EH (cell line): ENCODE measurements at regions not wholly inside any gene's neighbourhood (a gene's known extent, or its start where the extent isn't known, plus 50 kb on each side); places are given as distances from the start of the nearest gene placed in this dataset.

Experiments
- DNase-seq: peaks from one replicate; pipeline ENCODE4 v3.0.0-alpha.2; 2015; ENCODE audit warnings: low read depth

GRCh38 chr15:101551696-101552591 lies 62.4 kb upstream of the PCSK6 start:
- no peak for DNase-seq

DNA sequence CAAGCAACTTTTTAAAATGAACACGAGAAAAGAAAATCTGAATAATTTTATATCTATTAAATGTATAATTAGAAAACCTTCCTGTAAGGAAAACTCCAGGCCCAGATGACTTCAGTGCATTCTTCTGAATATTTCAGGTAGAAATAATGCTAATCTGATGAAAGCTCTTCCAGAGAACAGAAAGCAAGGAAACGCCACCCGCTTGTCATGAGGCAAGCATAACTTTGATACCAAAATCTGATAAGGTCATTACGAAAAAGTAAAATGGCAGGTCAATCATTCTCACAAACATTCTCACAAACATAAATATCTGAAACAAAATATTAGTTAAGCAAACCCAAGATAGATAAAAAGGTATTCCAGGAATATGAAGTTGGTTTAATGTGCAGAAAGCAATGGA lies 60.6 kb upstream of the PCSK6 start:
- DNase-seq = no peak

DNA sequence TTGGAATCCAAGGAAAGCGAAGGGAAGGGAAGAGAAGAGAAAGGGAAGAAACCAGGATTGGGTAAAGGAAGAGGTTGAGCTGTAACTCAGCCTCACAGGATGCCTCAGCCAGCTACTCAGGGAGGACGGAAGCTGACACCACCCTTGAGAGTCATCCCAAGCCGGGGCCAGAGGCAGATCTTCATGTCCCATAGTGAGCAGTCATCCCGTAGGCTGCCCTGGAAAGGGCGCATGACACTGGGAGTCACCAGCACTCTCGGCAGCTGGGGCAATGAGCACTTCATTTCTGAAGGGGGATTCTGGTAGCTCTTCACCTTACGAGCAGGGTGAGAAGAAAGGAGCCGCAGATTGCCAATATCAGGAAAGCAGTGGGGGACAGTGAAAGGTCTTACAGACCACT lies 60.1 kb upstream of the PCSK6 start:
- DNase-seq = no peak

- no peak for DNase-seq
Measured at GRCh38 chr15:101547737-101548136, 58.2 kb upstream of the PCSK6 start.

GRCh38 chr15:101545548-101546505 lies 56.3 kb upstream of the PCSK6 start:
- DNase-seq = no peak

GRCh38 chr15:101544613-101544945 lies 55.1 kb upstream of the PCSK6 start:
- DNase-seq = no peak

DNA sequence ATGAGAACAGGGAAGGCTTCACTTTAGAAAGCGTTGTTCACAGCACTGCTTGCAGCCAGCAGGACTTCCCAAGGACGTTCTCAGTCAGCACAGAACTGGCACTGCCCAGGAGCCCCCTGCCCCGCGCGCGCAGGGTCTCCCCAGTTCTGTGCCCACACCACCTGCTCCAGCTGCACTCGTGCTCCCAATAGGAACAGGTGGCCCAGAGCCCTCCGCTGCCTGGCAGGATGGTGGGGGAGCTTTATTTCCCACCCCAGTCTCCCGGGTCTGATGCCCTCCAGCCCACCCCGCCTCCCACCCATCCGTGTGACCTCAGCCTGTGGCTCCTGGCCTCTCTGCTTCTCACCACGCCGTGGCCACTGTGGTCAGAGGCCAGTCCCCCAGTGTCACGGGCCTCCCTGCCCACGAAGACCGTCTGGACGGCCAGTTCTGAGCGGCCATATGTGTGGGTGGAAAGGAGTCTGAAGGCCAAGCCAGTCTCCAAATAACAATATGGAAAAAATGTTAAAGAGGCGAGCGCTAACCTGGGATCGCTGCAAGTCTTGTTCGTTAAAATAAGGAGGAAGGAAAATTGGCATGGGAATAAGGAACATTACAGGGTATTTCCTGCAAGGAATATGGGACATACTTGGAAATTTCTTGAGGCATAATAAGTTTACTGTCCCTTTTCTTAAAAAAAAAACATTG lies 54.6 kb upstream of the PCSK6 start:
- no peak for DNase-seq

- DNase-seq = no peak
Measured at GRCh38 chr15:101543431-101543830, 53.9 kb upstream of the PCSK6 start.

DNA sequence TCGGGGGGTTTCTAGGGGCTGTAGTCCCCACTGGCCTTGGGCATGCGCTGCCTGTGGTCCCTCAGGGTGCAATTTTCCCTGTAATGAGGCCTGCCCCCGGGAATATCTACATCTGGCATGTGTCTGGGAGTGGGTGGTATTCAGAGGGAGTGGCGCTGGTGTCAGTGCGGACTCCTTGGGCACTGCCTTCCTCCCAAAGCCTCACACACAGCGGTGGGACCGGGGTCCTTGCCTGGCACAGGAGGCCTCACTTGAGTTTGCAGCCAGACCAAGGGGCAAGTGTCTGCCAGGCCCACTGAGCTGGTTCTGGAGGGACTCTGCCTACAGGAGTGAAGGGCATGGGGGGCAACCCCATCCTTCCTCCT lies 53.5 kb upstream of the PCSK6 start:
- DNase-seq = no peak

DNA sequence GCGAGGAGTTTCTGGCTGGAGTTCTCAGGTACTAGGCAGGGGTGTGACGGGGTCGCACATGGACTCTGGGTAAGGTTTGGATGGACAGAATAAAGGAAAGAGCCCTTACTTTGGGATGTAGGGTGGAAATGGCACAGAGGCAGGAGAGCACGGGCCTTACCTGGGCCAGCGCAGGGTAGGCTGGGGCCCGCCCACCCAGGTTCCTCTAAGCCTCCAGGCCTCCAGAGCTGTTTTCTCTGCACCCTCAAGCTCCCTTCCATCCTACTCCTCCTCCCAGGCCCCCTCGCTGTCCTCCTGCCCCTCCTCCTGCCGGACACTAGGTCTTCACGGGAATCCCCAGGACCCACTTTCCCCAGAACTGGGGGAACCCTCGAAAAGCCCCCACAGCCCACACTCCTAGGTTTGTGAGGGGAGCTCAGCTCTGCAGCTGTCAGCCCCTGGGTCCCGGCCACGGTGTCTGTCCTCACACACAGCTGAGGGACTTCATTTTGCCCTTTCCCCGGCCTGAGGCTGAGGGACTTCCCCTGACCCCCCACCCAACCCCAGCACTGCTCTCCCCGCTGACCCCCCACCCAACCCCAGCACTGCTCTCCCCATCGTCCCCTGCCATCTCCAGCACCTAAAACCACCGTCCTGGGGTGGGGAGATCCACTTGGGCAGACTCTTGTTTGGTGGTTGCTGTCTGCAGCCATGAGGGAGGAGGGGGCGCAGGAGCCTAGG lies 53.0 kb upstream of the PCSK6 start:
- DNase-seq = no peak

DNA sequence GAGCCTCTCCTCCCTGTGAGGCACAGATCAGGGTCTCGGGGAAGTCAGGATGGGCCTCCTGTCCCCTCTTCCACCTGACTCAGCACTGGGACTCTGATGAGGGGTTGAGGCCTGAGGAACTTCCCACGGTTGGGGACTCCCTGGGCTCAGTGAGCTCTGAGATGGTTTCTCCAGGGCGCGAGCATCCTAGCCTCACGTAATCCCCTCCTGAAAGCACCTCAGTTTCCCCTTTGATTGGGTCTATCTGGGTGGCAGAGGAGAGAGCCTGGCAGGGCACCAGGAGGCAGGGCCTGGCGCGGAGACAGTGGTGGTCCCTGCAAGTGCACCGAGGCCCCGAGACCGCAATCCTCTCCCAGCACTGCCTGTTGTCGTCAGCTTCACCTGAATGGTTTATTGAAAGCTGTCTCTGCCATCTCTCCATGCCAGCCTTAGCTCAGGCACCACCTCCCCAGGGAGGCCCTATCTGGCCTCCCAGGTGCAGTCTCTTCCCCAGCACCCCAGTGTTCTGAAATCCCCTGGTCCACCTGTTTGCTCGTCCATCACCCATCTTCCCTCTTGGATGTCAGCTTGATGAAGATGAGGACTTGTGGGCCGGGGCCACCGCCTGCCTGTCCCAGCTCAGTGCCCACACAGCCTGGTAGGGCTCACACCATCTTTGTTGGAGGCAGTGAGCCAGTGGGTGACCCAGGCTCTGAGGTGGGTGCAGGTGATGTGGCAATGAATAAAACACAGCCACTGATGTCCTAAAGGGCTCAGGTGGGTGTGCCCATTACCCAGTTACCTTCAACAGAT lies 52.2 kb upstream of the PCSK6 start:
- DNase-seq = no peak

DNA sequence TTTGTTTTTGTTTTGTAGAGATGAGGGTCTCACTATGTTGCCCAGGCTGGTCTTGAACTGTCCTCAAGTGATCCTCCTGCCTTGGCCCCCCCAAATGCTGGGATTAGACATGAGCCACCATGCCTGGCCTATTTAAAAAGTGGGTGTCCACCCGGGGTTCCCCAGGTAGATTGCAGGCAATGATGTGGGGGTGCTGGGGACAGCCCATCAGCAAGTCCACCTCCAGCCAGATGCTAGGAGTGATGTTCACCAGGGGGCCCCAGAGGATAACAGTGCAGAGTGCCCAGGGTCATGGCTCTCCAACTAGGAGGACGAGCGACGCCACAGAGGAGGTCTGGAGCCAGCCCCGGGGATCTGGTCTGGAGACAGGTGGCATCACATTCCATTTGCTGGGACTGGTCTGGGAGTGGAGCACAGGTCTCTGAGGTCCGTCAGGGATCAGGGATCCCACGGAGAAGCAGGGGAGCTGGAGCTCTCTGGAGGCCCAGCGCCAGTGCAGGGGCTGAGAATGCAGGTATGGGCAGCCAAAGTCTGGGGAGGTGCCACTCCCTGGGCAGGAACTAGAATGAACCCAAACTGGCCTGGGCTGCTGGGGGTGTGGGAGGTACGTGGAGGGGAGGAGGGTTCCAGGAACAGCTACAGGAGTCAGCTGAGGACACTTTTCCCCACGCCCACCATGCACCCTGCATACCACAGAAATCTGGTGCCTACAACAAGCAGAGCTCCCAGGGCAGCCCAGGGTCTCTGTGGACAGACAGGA lies 51.2 kb upstream of the PCSK6 start:
- DNase-seq = no peak

- DNase-seq = no peak
Measured at GRCh38 chr15:101539930-101540329, 50.4 kb upstream of the PCSK6 start.

DNA sequence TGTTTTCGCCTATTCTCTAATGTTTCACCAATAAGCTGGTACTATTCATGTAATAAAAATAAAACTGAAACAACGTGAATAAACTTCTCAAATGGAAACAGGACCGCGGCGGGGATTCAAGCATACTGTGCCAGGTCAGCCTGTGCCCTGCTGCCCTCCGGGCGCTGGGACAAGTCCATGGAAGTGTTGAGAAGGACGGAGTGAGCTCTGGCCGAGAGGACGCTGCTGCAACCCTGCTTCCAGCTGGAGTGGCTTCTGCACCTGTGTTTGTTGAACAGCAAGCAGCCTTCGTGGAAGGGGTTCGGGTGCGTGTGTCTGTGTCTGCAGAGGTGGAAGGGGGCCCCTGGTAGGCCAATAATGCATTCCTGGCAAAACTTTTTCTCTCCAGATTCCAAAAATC lies 50.0 kb upstream of the PCSK6 start:
- DNase-seq = no peak
